GM12892 (cell line): ENCODE measurements at regions not wholly inside any gene's neighbourhood (a gene's known extent, or its start where the extent isn't known, plus 50 kb on each side); places are given as distances from the start of the nearest gene placed in this dataset.

Source experiments
- POLR2A ChIP-seq: IDR thresholded peaks from 2 replicates; pipeline ENCODE4 v1.6.1; 2011; ENCODE audit warnings: low read depth, low read length, control low read depth
- POLR2AphosphoS5 ChIP-seq: IDR thresholded peaks from 2 replicates; pipeline ENCODE4 v1.6.1; 2011; ENCODE audit warnings: low read depth, low read length, control low read depth
- TAF1 ChIP-seq: IDR thresholded peaks from 2 replicates; pipeline ENCODE4 v1.6.1; 2011; ENCODE audit warnings: low read depth, mild to moderate bottlenecking, control low read depth, low read length, borderline replicate concordance

DNA sequence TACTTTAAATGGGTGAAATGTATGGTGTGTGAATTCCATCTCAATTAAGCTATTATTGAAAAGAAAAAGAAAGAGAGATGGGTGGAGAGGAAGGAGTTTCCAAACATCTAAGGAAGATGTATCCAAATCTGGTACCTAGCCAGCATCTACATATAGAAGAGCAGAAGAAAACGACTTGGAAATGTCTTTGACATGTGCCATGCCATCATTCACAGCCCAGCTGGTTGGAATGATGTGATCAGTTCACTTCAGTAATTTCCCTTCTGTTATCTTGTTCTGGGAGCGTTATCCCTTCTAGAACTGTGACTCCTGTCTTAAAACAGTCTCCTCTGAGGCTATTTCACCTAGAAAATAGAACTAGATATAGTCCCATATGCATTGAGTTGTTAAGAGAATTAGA, 312.8 kb upstream of the GYPC start:
- TF ChIP-seq POLR2AphosphoS5 (no peak), POLR2A (no peak), TAF1 (no peak)
